Suprapubic skin (tissue), 4 donors: ENCODE measurements at regions not wholly inside any gene's neighbourhood (a gene's known extent, or its start where the extent isn't known, plus 50 kb on each side); places are given as distances from the start of the nearest gene placed in this dataset.
"Not testable (repeated sequence)": the region's sequence is repeated elsewhere in the genome, so short reads cannot be mapped to it uniquely, and the experiment has no call there.

Experiments
- DNase-seq, 2 donors: peaks; one replicate each; pipeline ENCODE4 v3.0.0-alpha.2; 2019; ENCODE audit warnings: low spot score in 2 of 2
- H3K27ac ChIP-seq: fragments of 200-600 bp; sonication (generic); one replicate; pipeline ENCODE4 v1.5.1; 2019
- H3K27me3 ChIP-seq: fragments of 200-600 bp; sonication (generic); one replicate; pipeline ENCODE4 v1.5.1; 2019
- H3K36me3 ChIP-seq: fragments of 200-600 bp; sonication (generic); one replicate; pipeline ENCODE4 v1.5.1; 2019
- H3K4me1 ChIP-seq: fragments of 200-600 bp; sonication (generic); one replicate; pipeline ENCODE4 v1.5.1; 2019
- H3K4me3 ChIP-seq: fragments of 200-600 bp; sonication (generic); one replicate; pipeline ENCODE4 v1.5.1; 2019; ENCODE audit warnings: mild to moderate bottlenecking
- H3K9me3 ChIP-seq: fragments of 200-600 bp; sonication (generic); one replicate; pipeline ENCODE4 v1.5.1; 2019
- EP300 ChIP-seq: sonication (generic); formaldehyde crosslinking; IDR thresholded peaks from one replicate; pipeline ENCODE4 v1.6.1; 2017; ENCODE audit warnings: antibody characterized with exemption
- POLR2A ChIP-seq, 2 donors: fragments of 450-650 bp; IDR thresholded peaks; one replicate each; pipeline ENCODE4 v1.6.1; 2017; ENCODE audit warnings: antibody characterized with exemption in 2 of 2, mild to moderate bottlenecking in 2 of 2, moderate library complexity in 2 of 2
- POLR2AphosphoS5 ChIP-seq, 3 donors: sonication (generic); formaldehyde crosslinking; IDR thresholded peaks; one replicate each; pipeline ENCODE4 v1.6.1; 2017; ENCODE audit warnings: antibody characterized with exemption in 3 of 3
- WGBS: methylation state at CpG from one replicate; pipeline ENCODE4 v1.1.5; 2018; 5-methylcytosine and 5-hydroxymethylcytosine counted together
- TF ChIP-seq, protein P1 (sequence below), 2 donors: fragments of 200-600 bp in 1 of 2; fragments of 450-650 bp in 1 of 2; sonication (generic) in 1 of 2; IDR thresholded peaks; one replicate each; pipeline ENCODE4 v1.5.1; 2016 to 2019; ENCODE audit warnings: antibody characterized with exemption in 2 of 2, mild to moderate bottlenecking in 1 of 2, moderate library complexity in 1 of 2

DNA sequence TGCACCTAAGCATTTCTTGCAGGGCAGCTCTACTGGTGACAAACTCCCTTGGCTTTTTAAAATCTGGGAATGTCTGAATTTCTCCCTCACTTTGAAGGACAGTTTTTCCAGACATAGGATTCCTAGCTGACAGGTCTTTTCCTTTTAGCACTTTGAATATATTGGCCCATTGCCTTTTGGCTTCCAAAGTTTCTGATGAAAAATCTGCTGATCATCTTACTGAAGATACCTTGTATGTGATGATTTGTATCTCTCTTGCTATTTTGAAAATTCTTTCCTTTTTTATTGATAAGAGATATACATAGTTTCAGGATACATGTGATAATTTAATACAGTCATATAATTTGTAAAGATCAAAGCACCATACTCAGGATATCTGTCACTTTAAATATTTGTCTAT is 211.1 kb downstream of the ZIC5 start:
- peaks cover 23% of the 10 kb centered on the region for H3K9me3 ChIP-seq

DNA sequence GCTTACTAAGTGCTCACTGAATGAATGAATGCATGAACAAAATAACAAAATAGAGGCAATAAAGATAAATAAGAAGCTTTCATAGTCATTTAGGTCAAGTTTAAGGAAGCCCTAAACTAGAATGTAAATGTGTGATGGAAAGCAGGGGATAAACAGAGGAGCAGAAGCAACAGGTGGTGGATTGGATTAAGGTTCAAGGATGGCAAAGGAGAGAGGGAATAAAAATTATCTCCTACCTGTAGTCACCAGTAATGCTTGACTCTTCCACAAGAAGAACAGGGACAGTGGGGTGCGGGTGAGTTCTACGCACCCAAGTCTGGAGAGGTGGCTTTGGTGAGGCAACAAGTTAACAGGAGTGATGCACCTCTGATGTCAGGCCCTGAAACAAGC is 212.4 kb downstream of the ZIC5 start:
- TF ChIP-seq POLR2AphosphoS5 (IDR thresholded peaks at IDR 0.05) (no peak), POLR2A (IDR thresholded peaks at IDR 0.05) (no peak), EP300 (no peak)
- TF ChIP-seq, protein P1, sequence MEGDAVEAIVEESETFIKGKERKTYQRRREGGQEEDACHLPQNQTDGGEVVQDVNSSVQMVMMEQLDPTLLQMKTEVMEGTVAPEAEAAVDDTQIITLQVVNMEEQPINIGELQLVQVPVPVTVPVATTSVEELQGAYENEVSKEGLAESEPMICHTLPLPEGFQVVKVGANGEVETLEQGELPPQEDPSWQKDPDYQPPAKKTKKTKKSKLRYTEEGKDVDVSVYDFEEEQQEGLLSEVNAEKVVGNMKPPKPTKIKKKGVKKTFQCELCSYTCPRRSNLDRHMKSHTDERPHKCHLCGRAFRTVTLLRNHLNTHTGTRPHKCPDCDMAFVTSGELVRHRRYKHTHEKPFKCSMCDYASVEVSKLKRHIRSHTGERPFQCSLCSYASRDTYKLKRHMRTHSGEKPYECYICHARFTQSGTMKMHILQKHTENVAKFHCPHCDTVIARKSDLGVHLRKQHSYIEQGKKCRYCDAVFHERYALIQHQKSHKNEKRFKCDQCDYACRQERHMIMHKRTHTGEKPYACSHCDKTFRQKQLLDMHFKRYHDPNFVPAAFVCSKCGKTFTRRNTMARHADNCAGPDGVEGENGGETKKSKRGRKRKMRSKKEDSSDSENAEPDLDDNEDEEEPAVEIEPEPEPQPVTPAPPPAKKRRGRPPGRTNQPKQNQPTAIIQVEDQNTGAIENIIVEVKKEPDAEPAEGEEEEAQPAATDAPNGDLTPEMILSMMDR (IDR thresholded peaks at IDR 0.05): no peak
- no peaks in the 10 kb centered on the region for H3K36me3 ChIP-seq
- H3K4me3 ChIP-seq: no peak overlapping the region
- no peak overlapping the region for H3K27ac ChIP-seq
- H3K9me3 ChIP-seq: peaks cover 16% of the 10 kb centered on the region
- WGBS: 97% methylated on average over 2 of the region's 2 CpGs
- no peaks in the 10 kb centered on the region for H3K27me3 ChIP-seq
- no peaks in the 10 kb centered on the region for H3K4me1 ChIP-seq
- no peak for DNase-seq

More for the DNA sequence above, 211.1 kb downstream of the ZIC5 start:
- Histone ChIP-seq H3K27me3 (no peaks in the 10 kb centered on the region), H3K4me3 (no peak overlapping the region), H3K36me3 (no peaks in the 10 kb centered on the region), H3K4me1 (no peaks in the 10 kb centered on the region), H3K27ac (no peak overlapping the region)
- DNase-seq: no peak
- TF ChIP-seq POLR2A (IDR thresholded peaks at IDR 0.05): no peak
- TF ChIP-seq EP300: no peak
- TF ChIP-seq, protein P1 (IDR thresholded peaks at IDR 0.05): no peak
- TF ChIP-seq POLR2AphosphoS5 (IDR thresholded peaks at IDR 0.05): no peak

DNA sequence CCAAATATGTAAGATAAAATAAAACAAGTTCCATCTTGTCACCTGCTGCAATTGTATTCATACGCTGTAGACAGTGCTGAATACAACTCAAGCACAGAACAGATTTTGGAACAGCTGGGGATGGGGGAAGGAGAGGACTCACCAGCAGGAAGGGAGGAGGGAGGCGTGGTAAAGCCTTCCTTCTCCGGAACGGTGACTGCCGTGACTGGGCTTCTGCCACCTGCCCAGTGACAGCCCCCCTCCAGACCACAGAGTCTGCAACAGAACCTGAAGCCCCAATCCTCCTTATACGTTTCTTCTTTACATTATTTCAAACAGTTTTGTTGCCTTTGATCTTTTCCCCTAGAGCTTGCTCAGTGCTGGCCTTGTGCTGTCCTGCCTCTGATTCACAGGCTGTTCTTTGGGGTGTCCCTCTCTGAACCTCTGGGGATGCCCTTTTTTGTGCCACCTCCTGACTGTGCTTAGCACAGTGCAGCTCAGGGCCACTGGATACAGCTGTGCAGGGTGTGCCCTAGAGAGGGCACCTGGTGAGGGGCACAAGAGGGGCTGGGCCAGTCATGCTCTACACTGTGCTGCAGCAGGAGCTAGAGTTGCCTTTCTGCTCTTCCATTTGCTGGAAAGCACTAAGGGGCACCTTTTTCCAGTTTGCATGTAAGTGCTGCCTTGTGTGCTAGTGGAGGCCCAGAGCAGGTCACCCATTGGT is 213.0 kb downstream of the ZIC5 start:
- Histone ChIP-seq H3K27ac (no peak overlapping the region), H3K27me3 (no peaks in the 10 kb centered on the region), H3K4me1 (no peaks in the 10 kb centered on the region), H3K36me3 (no peaks in the 10 kb centered on the region), H3K9me3 (peaks cover 16% of the 10 kb centered on the region), H3K4me3 (no peak overlapping the region)
- TF ChIP-seq EP300 (no peak), POLR2AphosphoS5 (IDR thresholded peaks at IDR 0.05) (no peak), POLR2A (IDR thresholded peaks at IDR 0.05) (no peak)
- TF ChIP-seq, protein P1 (IDR thresholded peaks at IDR 0.05): no peak
- 48% methylated on average over 6 of the region's 6 CpGs for WGBS
- no peak for DNase-seq

DNA sequence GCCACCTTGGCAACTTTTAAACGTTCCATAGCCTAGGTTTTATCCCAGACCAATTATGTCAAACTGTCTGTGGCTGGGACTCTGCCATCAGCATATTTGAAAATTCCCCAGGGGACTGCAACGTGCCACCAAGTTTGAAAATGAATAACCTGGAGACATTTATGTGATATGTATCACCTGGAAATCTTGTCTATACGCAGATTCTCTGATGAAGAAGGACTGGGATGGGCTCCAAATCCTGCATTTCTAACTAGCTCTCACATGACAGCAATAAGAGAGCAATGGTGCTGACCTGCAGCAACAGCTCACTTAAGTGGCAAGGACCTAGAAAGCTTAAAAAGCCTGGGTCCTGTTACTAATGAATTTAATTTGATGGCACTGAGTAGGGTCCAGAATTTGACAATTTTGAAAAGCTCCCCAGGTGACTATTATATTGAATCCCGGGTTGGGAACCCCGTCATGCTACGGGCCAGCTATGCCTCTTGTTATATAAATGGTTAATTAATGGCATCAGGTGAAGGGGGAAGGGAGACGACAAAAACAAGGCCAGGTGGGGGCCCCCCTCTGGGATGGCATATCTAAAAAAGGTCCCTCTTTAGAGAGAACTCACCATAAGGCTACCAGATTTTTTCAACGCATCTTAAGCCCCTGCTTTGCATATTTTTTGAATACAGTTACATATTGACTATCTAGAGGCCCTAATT is 213.7 kb downstream of the ZIC5 start:
- Histone ChIP-seq H3K36me3 (no peaks in the 10 kb centered on the region), H3K9me3 (peaks cover 16% of the 10 kb centered on the region), H3K4me1 (no peaks in the 10 kb centered on the region), H3K27me3 (no peaks in the 10 kb centered on the region), H3K27ac (no peak overlapping the region), H3K4me3 (no peak overlapping the region)
- no peak for DNase-seq
- 65% methylated on average over 8 of the region's 8 CpGs for WGBS
- TF ChIP-seq POLR2AphosphoS5 (IDR thresholded peaks at IDR 0.05) (no peak), EP300 (no peak), POLR2A (IDR thresholded peaks at IDR 0.05) (no peak)
- TF ChIP-seq, protein P1 (IDR thresholded peaks at IDR 0.05): no peak

DNA sequence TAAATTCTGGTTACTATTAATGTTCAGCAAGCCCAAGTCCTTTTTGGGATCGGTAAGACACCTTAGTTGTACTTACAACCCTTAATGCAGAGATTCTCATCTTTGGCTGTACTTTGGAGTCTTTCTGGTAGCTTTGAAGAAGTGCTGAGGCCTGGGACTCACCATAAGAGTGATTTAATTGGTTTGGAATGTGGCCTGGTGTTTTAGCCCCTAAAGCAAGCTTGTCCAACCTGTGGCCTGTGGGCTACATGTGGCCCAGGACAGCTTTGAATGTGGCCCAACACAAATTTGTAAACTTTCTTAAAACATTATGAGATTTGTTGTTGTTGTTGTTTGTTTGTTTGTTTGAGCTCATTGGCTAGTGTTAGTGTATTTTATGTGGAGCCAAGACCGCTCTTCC is 215.3 kb downstream of the ZIC5 start:
- 77% methylated on average over 2 of the region's 2 CpGs for WGBS
- Histone ChIP-seq H3K4me1 (no peaks in the 10 kb centered on the region), H3K36me3 (no peaks in the 10 kb centered on the region), H3K27me3 (no peaks in the 10 kb centered on the region), H3K4me3 (no peak overlapping the region), H3K9me3 (peaks cover 11% of the 10 kb centered on the region), H3K27ac (no peak overlapping the region)
- DNase-seq: no peak
- no peak for TF ChIP-seq EP300
- TF ChIP-seq POLR2AphosphoS5 (IDR thresholded peaks at IDR 0.05): no peak
- TF ChIP-seq, protein P1 (IDR thresholded peaks at IDR 0.05): no peak
- no peak for TF ChIP-seq POLR2A (IDR thresholded peaks at IDR 0.05)

DNA sequence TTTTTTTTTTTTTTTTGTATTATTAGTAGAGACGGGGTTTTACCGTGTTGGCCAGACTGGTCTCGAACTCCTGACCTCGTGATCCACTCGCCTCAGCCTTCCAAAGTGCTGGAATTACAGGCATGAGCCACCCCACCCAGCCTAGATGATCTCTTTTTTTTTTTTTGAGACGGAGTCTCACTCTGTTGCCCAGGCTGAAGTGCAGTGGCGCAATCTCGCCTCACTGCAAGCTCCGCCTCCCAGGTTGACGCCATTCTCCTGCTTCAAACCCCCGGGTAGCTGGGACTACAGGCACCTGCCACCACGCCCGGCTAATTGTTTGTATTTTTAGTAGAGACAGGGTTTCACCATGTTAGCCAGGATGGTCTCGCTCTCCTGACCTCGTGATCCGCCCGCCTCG is 216.8 kb downstream of the ZIC5 start:
- H3K27ac ChIP-seq, H3K9me3 ChIP-seq, H3K36me3 ChIP-seq, H3K27me3 ChIP-seq, DNase-seq, H3K4me1 ChIP-seq, H3K4me3 ChIP-seq: not testable (repeated sequence)
- WGBS: 98% methylated on average over 18 of the region's 18 CpGs
